IMR-90 (cell line): ENCODE measurements at regions not wholly inside any gene's neighbourhood (a gene's known extent, or its start where the extent isn't known, plus 50 kb on each side); places are given as distances from the start of the nearest gene placed in this dataset.

Experiments
- ATAC-seq: fragments of 200-7000 bp; cut with Tn5 transposase; 2 replicates; pipeline ENCODE4 v1.9.1; 2020; ENCODE audit warnings: low read depth, mild to moderate bottlenecking, moderate library complexity
- BruUV-seq: library from RNA; stranded (reverse); fragments of 400-500 nt; replicated peaks from 2 replicates; lab custom pipeline; 2021; lab: Mats Ljungman, UMichigan
- CTCF ChIA-PET: fragments of 300-600 bp; formaldehyde crosslinking; extraction: SDS; loops from one replicate; lab custom pipeline; 2021; ENCODE audit warnings: antibody characterized with exemption; lab: Yijun Ruan, JAX
- POLR2A ChIA-PET: fragments of 300-600 bp; sonication (Branson Sonifier 250); formaldehyde crosslinking; loops from one replicate; lab custom pipeline; 2022; ENCODE audit warnings: antibody characterized with exemption; ENCODE audit not compliant: unreplicated experiment; lab: Charles Lee
- DNase-seq: peaks from one replicate; pipeline ENCODE4 v3.0.0; 2013
- H2AFZ ChIP-seq: replicated peaks from 2 replicates; pipeline ENCODE3; 2013; ENCODE audit warnings: low read length, mild to moderate bottlenecking; ENCODE audit not compliant: poor library complexity
- H2AK5ac ChIP-seq: 2 replicates; pipeline ENCODE4 v1.6.1; 2013; ENCODE audit warnings: low read depth, low read length, inconsistent platforms
- H2AK9ac ChIP-seq: replicated peaks from 2 replicates; pipeline ENCODE3; 2013; ENCODE audit warnings: mild to moderate bottlenecking, low read depth, low read length, moderate library complexity; ENCODE audit not compliant: poor library complexity
- H2BK120ac ChIP-seq: 2 replicates; pipeline ENCODE4 v1.6.1; 2013; ENCODE audit warnings: low read depth, low read length, inconsistent platforms
- H2BK15ac ChIP-seq: 3 replicates; pipeline ENCODE4 v1.6.1; 2013; ENCODE audit warnings: low read depth, low read length, inconsistent platforms
- H2BK20ac ChIP-seq: 2 replicates; pipeline ENCODE4 v1.6.1; 2013; ENCODE audit warnings: low read depth, mild to moderate bottlenecking, inconsistent platforms, low read length, moderate library complexity
- H2BK5ac ChIP-seq: 2 replicates; pipeline ENCODE4 v1.6.1; 2013; ENCODE audit warnings: mild to moderate bottlenecking, low read depth, low read length, inconsistent platforms; ENCODE audit not compliant: poor library complexity, severe bottlenecking
- H3K14ac ChIP-seq: replicated peaks from 2 replicates; pipeline ENCODE4 v1.6.1; 2013; ENCODE audit warnings: low read depth, low read length, inconsistent platforms
- H3K18ac ChIP-seq: 2 replicates; pipeline ENCODE4 v1.6.1; 2013; ENCODE audit warnings: low read depth, low read length, control low read depth
- H3K23ac ChIP-seq: 2 replicates; pipeline ENCODE4 v1.6.1; 2013; ENCODE audit warnings: low read depth, low read length, inconsistent platforms
- H3K27ac ChIP-seq: 2 replicates; pipeline ENCODE4 v1.5.1; 2013; ENCODE audit warnings: mild to moderate bottlenecking, control low read depth, low read length; ENCODE audit not compliant: insufficient read depth
- H3K27me3 ChIP-seq: 2 replicates; pipeline ENCODE4 v1.6.1; 2013; ENCODE audit warnings: low read length; ENCODE audit not compliant: control insufficient read depth, insufficient read depth
- H3K36me3 ChIP-seq: 2 replicates; pipeline ENCODE4 v1.6.1; 2013; ENCODE audit warnings: low read length, mixed read lengths; ENCODE audit not compliant: control insufficient read depth, insufficient read depth
- H3K4ac ChIP-seq: 2 replicates; pipeline ENCODE4 v1.6.1; 2013; ENCODE audit warnings: low read depth, low read length, inconsistent platforms
- H3K4me1 ChIP-seq: 2 replicates; pipeline ENCODE4 v1.6.1; 2013; ENCODE audit warnings: low read length, mixed read lengths; ENCODE audit not compliant: control insufficient read depth, insufficient read depth
- H3K4me2 ChIP-seq: 2 replicates; pipeline ENCODE4 v1.6.1; 2013; ENCODE audit warnings: low read depth, mild to moderate bottlenecking, control low read depth, low read length, moderate library complexity
- H3K4me3 ChIP-seq: 2 replicates; pipeline ENCODE4 v1.5.1; 2013; ENCODE audit warnings: low read depth, mild to moderate bottlenecking, control low read depth, low read length, moderate library complexity; ENCODE audit not compliant: insufficient read depth
- H3K56ac ChIP-seq: 2 replicates; pipeline ENCODE4 v1.6.1; 2013; ENCODE audit warnings: low read length, inconsistent platforms; ENCODE audit not compliant: insufficient read depth; ENCODE audit errors: extremely low read depth
- H3K79me1 ChIP-seq, 2 experiments: 2 replicates each; pipeline ENCODE4 v1.6.1; 2013; ENCODE audit warnings: low read length in 2 of 2, inconsistent platforms in 1 of 2, low read depth in 1 of 2
- H3K9ac ChIP-seq: 2 replicates; pipeline ENCODE4 v1.6.1; 2013; ENCODE audit warnings: low read depth, low read length, control low read depth
- H3K9me1 ChIP-seq: 2 replicates; pipeline ENCODE4 v1.6.1; 2013; ENCODE audit warnings: low read length, inconsistent platforms; ENCODE audit not compliant: insufficient read depth
- H3K9me3 ChIP-seq: 2 replicates; pipeline ENCODE4 v1.6.1; 2013; ENCODE audit warnings: low read length; ENCODE audit not compliant: control insufficient read depth, insufficient read depth
- H4K20me1 ChIP-seq: 2 replicates; pipeline ENCODE4 v1.6.1; 2013; ENCODE audit warnings: low read length, inconsistent platforms; ENCODE audit not compliant: insufficient read depth
- H4K5ac ChIP-seq: 2 replicates; pipeline ENCODE4 v1.6.1; 2013; ENCODE audit warnings: mild to moderate bottlenecking, low read depth, low read length, control low read depth
- H4K8ac ChIP-seq, 2 experiments: 2 replicates each; pipeline ENCODE4 v1.6.1; 2013; ENCODE audit warnings: low read depth in 2 of 2, low read length in 2 of 2, control low read depth in 1 of 2, inconsistent platforms in 1 of 2
- H4K91ac ChIP-seq: 2 replicates; pipeline ENCODE4 v1.6.1; 2013; ENCODE audit warnings: low read depth, low read length, inconsistent platforms; ENCODE audit not compliant: insufficient read depth
- BHLHE40 ChIP-seq: fragments of 150-350 bp; IDR thresholded peaks from 2 replicates; pipeline ENCODE4 v1.6.1; 2016; ENCODE audit warnings: mild to moderate bottlenecking, low read depth, low read length
- CEBPB ChIP-seq: IDR thresholded peaks from 2 replicates; pipeline ENCODE4 v1.6.1; 2012; ENCODE audit warnings: low read depth, low read length, improper control_type of control experiment
- CHD1 ChIP-seq: IDR thresholded peaks from 2 replicates; pipeline ENCODE4 v1.6.1; 2012; ENCODE audit warnings: low read depth, low read length, improper control_type of control experiment
- CTCF ChIP-seq: conservative IDR thresholded peaks from 2 replicates; pipeline ENCODE4 v1.5.1; 2012; ENCODE audit warnings: mild to moderate bottlenecking, low read depth, low read length, improper control_type of control experiment
- ELK1 ChIP-seq: fragments of 150-350 bp; IDR thresholded peaks from 2 replicates; pipeline ENCODE4 v1.6.1; 2016; ENCODE audit warnings: low read depth, mild to moderate bottlenecking, low read length, moderate library complexity, borderline replicate concordance
- FOS ChIP-seq: fragments of 150-350 bp; IDR thresholded peaks from 2 replicates; pipeline ENCODE4 v1.6.1; 2016; ENCODE audit warnings: low read depth, low read length
- MAFK ChIP-seq: IDR thresholded peaks from 2 replicates; pipeline ENCODE4 v1.6.1; 2012; ENCODE audit warnings: low read depth, low read length, improper control_type of control experiment
- MAZ ChIP-seq: IDR thresholded peaks from 2 replicates; pipeline ENCODE4 v1.6.1; 2012; ENCODE audit warnings: low read depth, mild to moderate bottlenecking, low read length, improper control_type of control experiment, moderate library complexity, borderline replicate concordance
- MXI1 ChIP-seq: IDR thresholded peaks from 2 replicates; pipeline ENCODE4 v1.6.1; 2012; ENCODE audit warnings: low read depth, mild to moderate bottlenecking, low read length, moderate library complexity, borderline replicate concordance
- NFE2L2 ChIP-seq: fragments of 150-350 bp; IDR thresholded peaks from 2 replicates; pipeline ENCODE4 v1.6.1; 2016; ENCODE audit warnings: low read depth, mild to moderate bottlenecking, low read length
- POLR2A ChIP-seq: IDR thresholded peaks from 2 replicates; pipeline ENCODE4 v1.6.1; 2012; ENCODE audit warnings: mild to moderate bottlenecking, low read depth, low read length
- RAD21 ChIP-seq: IDR thresholded peaks from 2 replicates; pipeline ENCODE4 v1.6.1; 2012; ENCODE audit warnings: low read length, improper control_type of control experiment
- RCOR1 ChIP-seq: IDR thresholded peaks from 2 replicates; pipeline ENCODE4 v1.6.1; 2012; ENCODE audit warnings: mild to moderate bottlenecking, low read length, improper control_type of control experiment; ENCODE audit not compliant: insufficient replicate concordance
- RFX5 ChIP-seq: IDR thresholded peaks from 2 replicates; pipeline ENCODE4 v1.8.0; 2012; ENCODE audit warnings: low read depth, mild to moderate bottlenecking, low read length, moderate library complexity
- USF2 ChIP-seq: fragments of 150-350 bp; IDR thresholded peaks from 2 replicates; pipeline ENCODE4 v1.6.1; 2017; ENCODE audit warnings: mild to moderate bottlenecking, antibody characterized with exemption, low read length, low read depth
- WGBS, 2 experiments: methylation state at CpG; one replicate each; pipeline versions ENCODE4 v1.1.5 to v1.1.7; 2013; ENCODE audit warnings: missing lambda C conversion rate in 2 of 2; ENCODE audit not compliant: insufficient read length in 1 of 2; ENCODE audit errors: extremely low coverage in 2 of 2; 5-methylcytosine and 5-hydroxymethylcytosine counted together
- dilution Hi-C: fragments of 300-500 bp; cut with HindIII; formaldehyde crosslinking; loops from one replicate; pipeline ENCODE4 v1.14.3; 2018; ENCODE audit warnings: low sequenced_read_pairs; ENCODE audit not compliant: unreplicated experiment
- in situ Hi-C: fragments of 300-500 bp; cut with MboI; formaldehyde crosslinking; loops from 3 replicates; pipeline ENCODE4 v1.14.3; 2019; ENCODE audit warnings: low sequenced_read_pairs, inconsistent platforms, mixed read lengths
- intact Hi-C: fragments of 100-400 bp; cut with micrococcal nuclease; formaldehyde crosslinking; loops from 2 replicates; pipeline ENCODE4 v1.10.0; 2022

- no peak overlapping the region for H3K14ac ChIP-seq
- BruUV-seq: no TSS peak
- intact Hi-C loops: no loop called here
- no peak overlapping the region for H4K8ac ChIP-seq
- no peaks in the 10 kb centered on the region for H3K79me1 ChIP-seq
- H3K4me3 ChIP-seq: no peak overlapping the region
- H3K9ac ChIP-seq: no peak overlapping the region
- no peak overlapping the region for H2BK5ac ChIP-seq
- in situ Hi-C loops: no loop called here
- no peak for TF ChIP-seq NFE2L2
- TF ChIP-seq CTCF: no peak
- TF ChIP-seq USF2: no peak
- no peak for TF ChIP-seq MAFK
- no peak for TF ChIP-seq RFX5
- no peak for TF ChIP-seq CHD1
- no peak for TF ChIP-seq POLR2A
- no peak for TF ChIP-seq RAD21
- TF ChIP-seq MXI1: no peak
- no peak for TF ChIP-seq RCOR1
- TF ChIP-seq BHLHE40: no peak
- no peak for TF ChIP-seq MAZ
- TF ChIP-seq FOS: no peak
- no peak for TF ChIP-seq CEBPB
- TF ChIP-seq ELK1: no peak
- no peak overlapping the region for H2AK9ac ChIP-seq
- no peaks in the 10 kb centered on the region for H3K9me1 ChIP-seq
- no peaks in the 10 kb centered on the region for H4K20me1 ChIP-seq
- no peak overlapping the region for H2AK5ac ChIP-seq
- POLR2A ChIA-PET: no interaction called here
- H3K27me3 ChIP-seq: peaks cover 3% of the 10 kb centered on the region
- no peak overlapping the region for H4K5ac ChIP-seq
- no peak overlapping the region for H3K18ac ChIP-seq
- no peaks in the 10 kb centered on the region for H3K36me3 ChIP-seq
- H2BK120ac ChIP-seq: no peak overlapping the region
- no peak for DNase-seq
- CTCF ChIA-PET: no interaction called here
- H4K91ac ChIP-seq: no peak overlapping the region
- H2AFZ ChIP-seq: no peak overlapping the region
- dilution Hi-C loops: no loop called here
- no peak for ATAC-seq
- no CpG with 5 or more reads among the region's 2 CpGs for WGBS, 2 experiments
- no peaks in the 10 kb centered on the region for H3K4me1 ChIP-seq
- H2BK20ac ChIP-seq: no peak overlapping the region
- no peak overlapping the region for H3K23ac ChIP-seq
- no peak overlapping the region for H3K4ac ChIP-seq
- H3K27ac ChIP-seq: no peak overlapping the region
- H2BK15ac ChIP-seq: no peak overlapping the region
- H3K9me3 ChIP-seq: no peaks in the 10 kb centered on the region
- no peak overlapping the region for H3K56ac ChIP-seq
- no peak overlapping the region for H3K4me2 ChIP-seq
Measured at GRCh38 chr17:62154909-62155308, 89.8 kb upstream of the MED13 start.
